Liver (tissue), 3 donors: ENCODE measurements at regions not wholly inside any gene's neighbourhood (a gene's known extent, or its start where the extent isn't known, plus 50 kb on each side); places are given as distances from the start of the nearest gene placed in this dataset.

ENCODE experiments used
- EGR1 ChIP-seq, 2 donors: IDR thresholded peaks; 2 replicates each; pipeline ENCODE4 v1.6.1; 2016 to 2018; ENCODE audit warnings: antibody characterized with exemption in 2 of 2, low read depth in 2 of 2
- GABPA ChIP-seq, 2 donors: IDR thresholded peaks in 1 of 2; conservative IDR thresholded peaks in 1 of 2; 2 replicates each; pipeline ENCODE4 v1.6.1; 2016; ENCODE audit warnings: antibody characterized with exemption in 2 of 2, mild to moderate bottlenecking in 1 of 2, moderate library complexity in 1 of 2
- REST ChIP-seq: IDR thresholded peaks from 2 replicates; pipeline ENCODE4 v1.6.1; 2016; ENCODE audit warnings: antibody characterized with exemption, mild to moderate bottlenecking
- RXRA ChIP-seq, 2 donors: IDR thresholded peaks; 2 replicates each; pipeline ENCODE4 v1.6.1; 2017 to 2018; ENCODE audit warnings: antibody characterized with exemption in 2 of 2, mild to moderate bottlenecking in 1 of 2
- TAF1 ChIP-seq: conservative IDR thresholded peaks from 2 replicates; pipeline ENCODE4 v1.6.1; 2016; ENCODE audit warnings: antibody characterized with exemption, mild to moderate bottlenecking
- ZBTB33 ChIP-seq: IDR thresholded peaks from 2 replicates; pipeline ENCODE4 v1.6.1; 2016; ENCODE audit warnings: antibody characterized with exemption
- TF ChIP-seq, protein P1 (sequence below): fragments of 150-350 bp; IDR thresholded peaks from 2 replicates; pipeline ENCODE4 v1.5.1; 2017; ENCODE audit warnings: improper control_type of control experiment, low read depth, low read length; ENCODE audit not compliant: missing input control
- donor health status: healthy.
- donor health status: healthy.

- TF ChIP-seq, protein P1, sequence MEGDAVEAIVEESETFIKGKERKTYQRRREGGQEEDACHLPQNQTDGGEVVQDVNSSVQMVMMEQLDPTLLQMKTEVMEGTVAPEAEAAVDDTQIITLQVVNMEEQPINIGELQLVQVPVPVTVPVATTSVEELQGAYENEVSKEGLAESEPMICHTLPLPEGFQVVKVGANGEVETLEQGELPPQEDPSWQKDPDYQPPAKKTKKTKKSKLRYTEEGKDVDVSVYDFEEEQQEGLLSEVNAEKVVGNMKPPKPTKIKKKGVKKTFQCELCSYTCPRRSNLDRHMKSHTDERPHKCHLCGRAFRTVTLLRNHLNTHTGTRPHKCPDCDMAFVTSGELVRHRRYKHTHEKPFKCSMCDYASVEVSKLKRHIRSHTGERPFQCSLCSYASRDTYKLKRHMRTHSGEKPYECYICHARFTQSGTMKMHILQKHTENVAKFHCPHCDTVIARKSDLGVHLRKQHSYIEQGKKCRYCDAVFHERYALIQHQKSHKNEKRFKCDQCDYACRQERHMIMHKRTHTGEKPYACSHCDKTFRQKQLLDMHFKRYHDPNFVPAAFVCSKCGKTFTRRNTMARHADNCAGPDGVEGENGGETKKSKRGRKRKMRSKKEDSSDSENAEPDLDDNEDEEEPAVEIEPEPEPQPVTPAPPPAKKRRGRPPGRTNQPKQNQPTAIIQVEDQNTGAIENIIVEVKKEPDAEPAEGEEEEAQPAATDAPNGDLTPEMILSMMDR = no peak
- TF ChIP-seq REST (no peak), GABPA (IDR thresholded peaks at IDR 0.05 in 1 of 2, conservative IDR thresholded peaks at IDR 0.05 in 1 of 2) (no peak), ZBTB33 (no peak), RXRA (IDR thresholded peaks at IDR 0.05) (no peak), TAF1 (no peak), EGR1 (IDR thresholded peaks at IDR 0.05; ENCODE audit: low read depth in 2 of 2) (no peak)
Measured at GRCh38 chr10:92787557-92788152, 60.7 kb upstream of the EXOC6 start.
